HL-60 (cell line): ENCODE measurements at regions not wholly inside any gene's neighbourhood (a gene's known extent, or its start where the extent isn't known, plus 50 kb on each side); places are given as distances from the start of the nearest gene placed in this dataset.

Experiments
- CTCF ChIP-seq: IDR thresholded peaks from one replicate; pipeline ENCODE4 v1.5.1; 2011; ENCODE audit warnings: low read length, control low read depth, inconsistent platforms; ENCODE audit not compliant: insufficient read depth
- GABPA ChIP-seq: IDR thresholded peaks from 2 replicates; pipeline ENCODE4 v1.6.1; 2012; ENCODE audit warnings: low read depth
- POLR2AphosphoS5 ChIP-seq: IDR thresholded peaks from 2 replicates; pipeline ENCODE4 v1.6.1; 2012; ENCODE audit warnings: low read depth
- REST ChIP-seq: IDR thresholded peaks from 2 replicates; pipeline ENCODE4 v1.6.1; 2012; ENCODE audit warnings: low read depth; ENCODE audit not compliant: insufficient replicate concordance

- TF ChIP-seq CTCF = no peak
- no peak for TF ChIP-seq POLR2AphosphoS5
- no peak for TF ChIP-seq GABPA
- TF ChIP-seq REST = no peak
These were observed 1237.3 kb downstream of the ROBO2 start for GRCh38 chr3:78277220-78277619.
